ENCODE measurements at regions not wholly inside any gene's neighbourhood (a gene's known extent, or its start where the extent isn't known, plus 50 kb on each side); places are given as distances from the start of the nearest gene placed in this dataset.

- H3K27me3 ChIP-seq (ENCODE audit: control insufficient read depth in 2 of 2, insufficient read depth in 2 of 2, low read length in 2 of 2), result no peaks in the 10 kb centered on the region
- no peak for DNase-seq
- peaks cover 2% of the 10 kb centered on the region for H3K4me1 Mint-ChIP-seq
- H3K27me3 Mint-ChIP-seq (ENCODE audit: low read depth in 3 of 3), result no peaks in the 10 kb centered on the region
- H3K4me1 ChIP-seq (ENCODE audit: control insufficient read depth in 1 of 2, insufficient read depth in 2 of 2, low read length in 2 of 2), result no peaks in the 10 kb centered on the region
- H3K9me3 ChIP-seq (replicated peaks in 1 of 2; ENCODE audit: control insufficient read depth in 1 of 2, insufficient read depth in 1 of 2, low read length in 2 of 2), result no peaks in the 10 kb centered on the region
- no peaks in the 10 kb centered on the region for H3K79me2 ChIP-seq (ENCODE audit: insufficient read depth, low read length)
- H3K4me2 ChIP-seq (replicated peaks; ENCODE audit: extremely low read depth, low read length, poor library complexity, severe bottlenecking), result no peak overlapping the region
- no peak overlapping the region for H3K9ac ChIP-seq (ENCODE audit: insufficient read depth, low read length, poor library complexity, severe bottlenecking)
- H3K4me3 ChIP-seq (replicated peaks in 1 of 3; ENCODE audit: low read depth in 2 of 3, low read length in 3 of 3), result no peak overlapping the region
- intact Hi-C loops (cut with micrococcal nuclease), result no loop called here
- WGBS (ENCODE audit: insufficient coverage), result no CpG with 5 or more reads among the region's 1 CpG
- no peak overlapping the region for H2AFZ ChIP-seq (ENCODE audit: insufficient read depth, low read depth, low read length, poor library complexity, severe bottlenecking)
- no peak overlapping the region for H3K4me3 Mint-ChIP-seq
- H3K9me3 Mint-ChIP-seq, result peaks cover 0 to 8% (median 4%) of the 10 kb centered on the region in 7 donors
- H3K36me3 ChIP-seq (replicated peaks in 1 of 2; ENCODE audit: control insufficient read depth in 1 of 2, insufficient read depth in 2 of 2, low read length in 2 of 2), result no peaks in the 10 kb centered on the region
- H3K27ac Mint-ChIP-seq, result no peak overlapping the region
- TF ChIP-seq CTCF (IDR thresholded peaks at IDR 0.05), result no peak
- no peaks in the 10 kb centered on the region for H4K20me1 ChIP-seq (ENCODE audit: insufficient read depth, low read length)
- no peaks in the 10 kb centered on the region for H3K36me3 Mint-ChIP-seq
- no peak overlapping the region for H3K27ac ChIP-seq (ENCODE audit: low read depth in 1 of 2, low read length in 2 of 2)
Observed at GRCh38 chr11:37647767-37648166, 1049.7 kb upstream of the RAG2 start.

GRCh38 chr11:37643968-37644367, 1045.9 kb upstream of the RAG2 start:
- DNase-seq, result no peak
- WGBS (ENCODE audit: insufficient coverage), result no CpG with 5 or more reads among the region's 2 CpGs

More at GRCh38 chr11:37643968-37644367, 1045.9 kb upstream of the RAG2 start:
- Mint-ChIP-seq H3K27ac (no peak overlapping the region), H3K9me3 (peaks cover 0 to 6% (median 3%) of the 10 kb centered on the region in 7 donors), H3K4me3 (no peak overlapping the region), H3K27me3 (ENCODE audit: low read depth in 3 of 3) (no peaks in the 10 kb centered on the region), H3K36me3 (no peaks in the 10 kb centered on the region), H3K4me1 (peaks cover 2% of the 10 kb centered on the region)
- TF ChIP-seq CTCF (IDR thresholded peaks at IDR 0.05), result no peak
- H3K27ac ChIP-seq (ENCODE audit: low read depth in 1 of 2, low read length in 2 of 2), result no peak overlapping the region
- no peak overlapping the region for H3K4me3 ChIP-seq (replicated peaks in 1 of 3; ENCODE audit: low read depth in 2 of 3, low read length in 3 of 3)
- H3K9me3 ChIP-seq (replicated peaks in 1 of 2; ENCODE audit: control insufficient read depth in 1 of 2, insufficient read depth in 1 of 2, low read length in 2 of 2), result no peaks in the 10 kb centered on the region
- H3K27me3 ChIP-seq (ENCODE audit: control insufficient read depth in 2 of 2, insufficient read depth in 2 of 2, low read length in 2 of 2), result no peaks in the 10 kb centered on the region
- H2AFZ ChIP-seq (ENCODE audit: insufficient read depth, low read depth, low read length, poor library complexity, severe bottlenecking), result no peak overlapping the region
- H4K20me1 ChIP-seq (ENCODE audit: insufficient read depth, low read length), result no peaks in the 10 kb centered on the region
- no peaks in the 10 kb centered on the region for H3K4me1 ChIP-seq (ENCODE audit: control insufficient read depth in 1 of 2, insufficient read depth in 2 of 2, low read length in 2 of 2)
- H3K4me2 ChIP-seq (replicated peaks; ENCODE audit: extremely low read depth, low read length, poor library complexity, severe bottlenecking), result no peak overlapping the region
- no peaks in the 10 kb centered on the region for H3K36me3 ChIP-seq (replicated peaks in 1 of 2; ENCODE audit: control insufficient read depth in 1 of 2, insufficient read depth in 2 of 2, low read length in 2 of 2)
- intact Hi-C loops (cut with micrococcal nuclease), result no loop called here
- H3K9ac ChIP-seq (ENCODE audit: insufficient read depth, low read length, poor library complexity, severe bottlenecking), result no peak overlapping the region
- no peaks in the 10 kb centered on the region for H3K79me2 ChIP-seq (ENCODE audit: insufficient read depth, low read length)
